ENCODE measurements at regions not wholly inside any gene's neighbourhood (a gene's known extent, or its start where the extent isn't known, plus 50 kb on each side); places are given as distances from the start of the nearest gene placed in this dataset.

GRCh38 chr11:80958361-80958760 lies 1517.5 kb upstream of the TENM4 start:
- peak; percentile 53 for DNase-seq
- Histone ChIP-seq H2BK5ac (ENCODE audit: low read depth, low read length, poor library complexity, severe bottlenecking) (no peak overlapping the region), H3K9ac (ENCODE audit: low read length) (peak overlapping the region; percentile 82), H2BK12ac (ENCODE audit: low read length in 2 of 2) (no peak overlapping the region), H3K4me3 (ENCODE audit: insufficient read depth in 1 of 2, low read depth in 1 of 2, low read length in 2 of 2) (peak overlapping the region in 1 of 2 experiments; percentile 24), H3K27me3 (ENCODE audit: control insufficient read depth in 1 of 2, insufficient read depth in 1 of 2, low read length in 2 of 2) (no peaks in the 10 kb centered on the region), H3K9me3 (ENCODE audit: control insufficient read depth, low read length) (no peaks in the 10 kb centered on the region), H3K18ac (ENCODE audit: low read depth in 1 of 2, low read length in 2 of 2) (no peak overlapping the region), H3K36me3 (ENCODE audit: control insufficient read depth in 1 of 2, insufficient read depth in 2 of 2, low read depth in 1 of 2, low read length in 2 of 2) (no peaks in the 10 kb centered on the region), H2AFZ (ENCODE audit: low read depth, low read length) (no peak overlapping the region), H4K91ac (ENCODE audit: low read length) (no peak overlapping the region), H3K4me2 (ENCODE audit: low read length, poor library complexity, severe bottlenecking) (no peak overlapping the region), H2BK120ac (ENCODE audit: low read depth, low read length) (no peak overlapping the region), H3K14ac (ENCODE audit: low read length in 2 of 2) (no peak overlapping the region), H3K4me1 (ENCODE audit: control insufficient read depth, insufficient read depth, low read depth, low read length) (no peaks in the 10 kb centered on the region), H3K79me1 (replicated peaks; ENCODE audit: low read length, poor library complexity, severe bottlenecking) (no peaks in the 10 kb centered on the region), H4K8ac (ENCODE audit: low read length) (no peak overlapping the region), H3K4ac (ENCODE audit: low read depth in 1 of 2, low read length in 2 of 2) (no peak overlapping the region), H2AK5ac (ENCODE audit: low read length, severe bottlenecking) (no peak overlapping the region), H2BK15ac (ENCODE audit: low read depth, poor library complexity, severe bottlenecking) (no peak overlapping the region), H3K23ac (ENCODE audit: low read length in 2 of 2) (no peak overlapping the region), H3K27ac (ENCODE audit: low read length, poor library complexity, severe bottlenecking) (no peak overlapping the region)
- no CpG with 5 or more reads among the region's 2 CpGs for WGBS

GRCh38 chr11:80955588-80955987 lies 1514.8 kb upstream of the TENM4 start:
- Histone ChIP-seq H3K18ac (ENCODE audit: low read depth in 1 of 2, low read length in 2 of 2) (no peak overlapping the region), H4K8ac (ENCODE audit: low read length) (no peak overlapping the region), H3K4me1 (ENCODE audit: control insufficient read depth, insufficient read depth, low read depth, low read length) (no peaks in the 10 kb centered on the region), H3K23ac (ENCODE audit: low read length in 2 of 2) (no peak overlapping the region), H2BK120ac (ENCODE audit: low read depth, low read length) (no peak overlapping the region), H3K79me1 (replicated peaks; ENCODE audit: low read length, poor library complexity, severe bottlenecking) (no peaks in the 10 kb centered on the region), H3K4me3 (ENCODE audit: insufficient read depth in 1 of 2, low read depth in 1 of 2, low read length in 2 of 2) (no peak overlapping the region), H3K14ac (ENCODE audit: low read length in 2 of 2) (no peak overlapping the region), H3K4me2 (ENCODE audit: low read length, poor library complexity, severe bottlenecking) (no peak overlapping the region), H2BK15ac (ENCODE audit: low read depth, poor library complexity, severe bottlenecking) (no peak overlapping the region), H2AK5ac (ENCODE audit: low read length, severe bottlenecking) (no peak overlapping the region), H2BK12ac (ENCODE audit: low read length in 2 of 2) (no peak overlapping the region), H2AFZ (ENCODE audit: low read depth, low read length) (no peak overlapping the region), H2BK5ac (ENCODE audit: low read depth, low read length, poor library complexity, severe bottlenecking) (no peak overlapping the region), H3K27me3 (ENCODE audit: control insufficient read depth in 1 of 2, insufficient read depth in 1 of 2, low read length in 2 of 2) (no peaks in the 10 kb centered on the region), H3K9ac (ENCODE audit: low read length) (no peak overlapping the region), H3K9me3 (ENCODE audit: control insufficient read depth, low read length) (no peaks in the 10 kb centered on the region), H4K91ac (ENCODE audit: low read length) (no peak overlapping the region), H3K27ac (ENCODE audit: low read length, poor library complexity, severe bottlenecking) (no peak overlapping the region), H3K4ac (ENCODE audit: low read depth in 1 of 2, low read length in 2 of 2) (no peak overlapping the region), H3K36me3 (ENCODE audit: control insufficient read depth in 1 of 2, insufficient read depth in 2 of 2, low read depth in 1 of 2, low read length in 2 of 2) (no peaks in the 10 kb centered on the region)
- 96% methylated on average over 6 of the region's 7 CpGs for WGBS
- DNase-seq = no peak

- H3K79me1 ChIP-seq (replicated peaks; ENCODE audit: low read length, poor library complexity, severe bottlenecking) = no peaks in the 10 kb centered on the region
- no peaks in the 10 kb centered on the region for H3K4me1 ChIP-seq (ENCODE audit: control insufficient read depth, insufficient read depth, low read depth, low read length)
- H4K8ac ChIP-seq (ENCODE audit: low read length) = no peak overlapping the region
- no peak overlapping the region for H3K4me3 ChIP-seq (ENCODE audit: insufficient read depth in 1 of 2, low read depth in 1 of 2, low read length in 2 of 2)
- no peak overlapping the region for H3K9ac ChIP-seq (ENCODE audit: low read length)
- no peak overlapping the region for H2BK15ac ChIP-seq (ENCODE audit: low read depth, poor library complexity, severe bottlenecking)
- no peak for DNase-seq
- no peak overlapping the region for H3K27ac ChIP-seq (ENCODE audit: low read length, poor library complexity, severe bottlenecking)
- WGBS = 98% methylated on average over 2 of the region's 2 CpGs
- H3K9me3 ChIP-seq (ENCODE audit: control insufficient read depth, low read length) = no peaks in the 10 kb centered on the region
- H3K4ac ChIP-seq (ENCODE audit: low read depth in 1 of 2, low read length in 2 of 2) = no peak overlapping the region
- H2BK120ac ChIP-seq (ENCODE audit: low read depth, low read length) = no peak overlapping the region
- H2BK12ac ChIP-seq (ENCODE audit: low read length in 2 of 2) = no peak overlapping the region
- H2BK5ac ChIP-seq (ENCODE audit: low read depth, low read length, poor library complexity, severe bottlenecking) = no peak overlapping the region
- H3K36me3 ChIP-seq (ENCODE audit: control insufficient read depth in 1 of 2, insufficient read depth in 2 of 2, low read depth in 1 of 2, low read length in 2 of 2) = no peaks in the 10 kb centered on the region
- H3K18ac ChIP-seq (ENCODE audit: low read depth in 1 of 2, low read length in 2 of 2) = no peak overlapping the region
- no peak overlapping the region for H2AFZ ChIP-seq (ENCODE audit: low read depth, low read length)
- H4K91ac ChIP-seq (ENCODE audit: low read length) = no peak overlapping the region
- H3K23ac ChIP-seq (ENCODE audit: low read length in 2 of 2) = no peak overlapping the region
- no peak overlapping the region for H2AK5ac ChIP-seq (ENCODE audit: low read length, severe bottlenecking)
- no peak overlapping the region for H3K14ac ChIP-seq (ENCODE audit: low read length in 2 of 2)
- H3K4me2 ChIP-seq (ENCODE audit: low read length, poor library complexity, severe bottlenecking) = no peak overlapping the region
- H3K27me3 ChIP-seq (ENCODE audit: control insufficient read depth in 1 of 2, insufficient read depth in 1 of 2, low read length in 2 of 2) = no peaks in the 10 kb centered on the region
These were observed 1508.0 kb upstream of the TENM4 start for GRCh38 chr11:80948781-80949180.

GRCh38 chr11:80944758-80945157 lies 1503.9 kb upstream of the TENM4 start:
- no peak overlapping the region for H3K27ac ChIP-seq (ENCODE audit: low read length, poor library complexity, severe bottlenecking)
- no peak overlapping the region for H3K14ac ChIP-seq (ENCODE audit: low read length in 2 of 2)
- no peak overlapping the region for H2AK5ac ChIP-seq (ENCODE audit: low read length, severe bottlenecking)
- no peak overlapping the region for H3K4me2 ChIP-seq (ENCODE audit: low read length, poor library complexity, severe bottlenecking)
- H2BK12ac ChIP-seq (ENCODE audit: low read length in 2 of 2) = no peak overlapping the region
- no peak overlapping the region for H3K18ac ChIP-seq (ENCODE audit: low read depth in 1 of 2, low read length in 2 of 2)
- H3K36me3 ChIP-seq (ENCODE audit: control insufficient read depth in 1 of 2, insufficient read depth in 2 of 2, low read depth in 1 of 2, low read length in 2 of 2) = no peaks in the 10 kb centered on the region
- H3K4me1 ChIP-seq (ENCODE audit: control insufficient read depth, insufficient read depth, low read depth, low read length) = no peaks in the 10 kb centered on the region
- H3K27me3 ChIP-seq (ENCODE audit: control insufficient read depth in 1 of 2, insufficient read depth in 1 of 2, low read length in 2 of 2) = no peaks in the 10 kb centered on the region
- H3K79me1 ChIP-seq (replicated peaks; ENCODE audit: low read length, poor library complexity, severe bottlenecking) = no peaks in the 10 kb centered on the region
- H3K4ac ChIP-seq (ENCODE audit: low read depth in 1 of 2, low read length in 2 of 2) = no peak overlapping the region
- H4K8ac ChIP-seq (ENCODE audit: low read length) = no peak overlapping the region
- no peak for DNase-seq
- H2BK15ac ChIP-seq (ENCODE audit: low read depth, poor library complexity, severe bottlenecking) = no peak overlapping the region
- H2BK120ac ChIP-seq (ENCODE audit: low read depth, low read length) = no peak overlapping the region
- H3K9ac ChIP-seq (ENCODE audit: low read length) = no peak overlapping the region
- H3K9me3 ChIP-seq (ENCODE audit: control insufficient read depth, low read length) = no peaks in the 10 kb centered on the region
- no peak overlapping the region for H2BK5ac ChIP-seq (ENCODE audit: low read depth, low read length, poor library complexity, severe bottlenecking)
- H4K91ac ChIP-seq (ENCODE audit: low read length) = no peak overlapping the region
- no peak overlapping the region for H2AFZ ChIP-seq (ENCODE audit: low read depth, low read length)
- no peak overlapping the region for H3K23ac ChIP-seq (ENCODE audit: low read length in 2 of 2)
- no peak overlapping the region for H3K4me3 ChIP-seq (ENCODE audit: insufficient read depth in 1 of 2, low read depth in 1 of 2, low read length in 2 of 2)
- WGBS = 80% methylated on average over 1 of the region's 1 CpG
